ENCODE measurements at regions not wholly inside any gene's neighbourhood (a gene's known extent, or its start where the extent isn't known, plus 50 kb on each side); places are given as distances from the start of the nearest gene placed in this dataset.

GRCh38 chr3:64844558-64844957 lies 156.8 kb upstream of the ADAMTS9 start:
- WGBS, 3 donors = 95 to 98% (median 98%) methylated on average over 2 of the region's 2 CpGs
- no peaks in the 10 kb centered on the region for H3K36me3 ChIP-seq (ENCODE audit: control insufficient read depth in 3 of 3, insufficient read depth in 2 of 3, low read depth in 1 of 3, low read length in 3 of 3)
- H3K27me3 ChIP-seq (ENCODE audit: control insufficient read depth in 3 of 3, insufficient read depth in 3 of 3, low read length in 3 of 3) = no peaks in the 10 kb centered on the region
- DNase-seq = no peak
- H3K4me3 ChIP-seq (ENCODE audit: low read depth in 1 of 3, low read length in 3 of 3) = no peak overlapping the region
- no peak overlapping the region for H3K27ac ChIP-seq (ENCODE audit: low read depth in 1 of 3, low read length in 2 of 3)
- H3K4me1 ChIP-seq (ENCODE audit: control insufficient read depth in 3 of 3, insufficient read depth in 2 of 3, low read depth in 1 of 3, low read length in 2 of 3) = peaks cover 0 to 4% (median 4%) of the 10 kb centered on the region in 3 donors
- no peaks in the 10 kb centered on the region for H3K9me3 ChIP-seq (ENCODE audit: control insufficient read depth in 2 of 2, insufficient read depth in 1 of 2, low read depth in 1 of 2, low read length in 1 of 2)
- no peak for FAIRE-seq

- Histone ChIP-seq H3K27me3 (ENCODE audit: control insufficient read depth in 3 of 3, insufficient read depth in 3 of 3, low read length in 3 of 3) (no peaks in the 10 kb centered on the region), H3K36me3 (ENCODE audit: control insufficient read depth in 3 of 3, insufficient read depth in 2 of 3, low read depth in 1 of 3, low read length in 3 of 3) (no peaks in the 10 kb centered on the region), H3K9me3 (ENCODE audit: control insufficient read depth in 2 of 2, insufficient read depth in 1 of 2, low read depth in 1 of 2, low read length in 1 of 2) (no peaks in the 10 kb centered on the region), H3K4me1 (ENCODE audit: control insufficient read depth in 3 of 3, insufficient read depth in 2 of 3, low read depth in 1 of 3, low read length in 2 of 3) (no peaks in the 10 kb centered on the region), H3K4me3 (ENCODE audit: low read depth in 1 of 3, low read length in 3 of 3) (no peak overlapping the region), H3K27ac (ENCODE audit: low read depth in 1 of 3, low read length in 2 of 3) (no peak overlapping the region)
- FAIRE-seq (no peak), DNase-seq (no peak)
- 28 to 54% (median 31%) methylated on average over 6 of the region's 6 CpGs for WGBS, 3 donors
These were observed 150.4 kb upstream of the ADAMTS9 start for GRCh38 chr3:64837986-64838735.

- no peaks in the 10 kb centered on the region for H3K9me3 ChIP-seq (ENCODE audit: control insufficient read depth in 2 of 2, insufficient read depth in 1 of 2, low read depth in 1 of 2, low read length in 1 of 2)
- no peak overlapping the region for H3K27ac ChIP-seq (ENCODE audit: low read depth in 1 of 3, low read length in 2 of 3)
- no peak for FAIRE-seq
- no peaks in the 10 kb centered on the region for H3K36me3 ChIP-seq (ENCODE audit: control insufficient read depth in 3 of 3, insufficient read depth in 2 of 3, low read depth in 1 of 3, low read length in 3 of 3)
- DNase-seq = no peak
- H3K27me3 ChIP-seq (ENCODE audit: control insufficient read depth in 3 of 3, insufficient read depth in 3 of 3, low read length in 3 of 3) = no peaks in the 10 kb centered on the region
- H3K4me1 ChIP-seq (ENCODE audit: control insufficient read depth in 3 of 3, insufficient read depth in 2 of 3, low read depth in 1 of 3, low read length in 2 of 3) = no peaks in the 10 kb centered on the region
- no peak overlapping the region for H3K4me3 ChIP-seq (ENCODE audit: low read depth in 1 of 3, low read length in 3 of 3)
- WGBS, 3 donors = 62% methylated on average over 2 of the region's 2 CpGs
These were observed 149.4 kb upstream of the ADAMTS9 start for GRCh38 chr3:64837126-64837738.

- H3K36me3 ChIP-seq (ENCODE audit: control insufficient read depth in 3 of 3, insufficient read depth in 2 of 3, low read depth in 1 of 3, low read length in 3 of 3) = no peaks in the 10 kb centered on the region
- H3K4me1 ChIP-seq (ENCODE audit: control insufficient read depth in 3 of 3, insufficient read depth in 2 of 3, low read depth in 1 of 3, low read length in 2 of 3) = no peaks in the 10 kb centered on the region
- DNase-seq = no peak
- H3K27me3 ChIP-seq (ENCODE audit: control insufficient read depth in 3 of 3, insufficient read depth in 3 of 3, low read length in 3 of 3) = no peaks in the 10 kb centered on the region
- no peak for FAIRE-seq
- H3K9me3 ChIP-seq (ENCODE audit: control insufficient read depth in 2 of 2, insufficient read depth in 1 of 2, low read depth in 1 of 2, low read length in 1 of 2) = no peaks in the 10 kb centered on the region
- H3K27ac ChIP-seq (ENCODE audit: low read depth in 1 of 3, low read length in 2 of 3) = no peak overlapping the region
- no peak overlapping the region for H3K4me3 ChIP-seq (ENCODE audit: low read depth in 1 of 3, low read length in 3 of 3)
- 77 to 91% (median 80%) methylated on average over 2 of the region's 2 CpGs for WGBS, 3 donors
These were observed 148.3 kb upstream of the ADAMTS9 start for GRCh38 chr3:64836097-64836496.

GRCh38 chr3:64832098-64832497 lies 144.3 kb upstream of the ADAMTS9 start:
- DNase-seq (no peak), FAIRE-seq (no peak)
- Histone ChIP-seq H3K27me3 (ENCODE audit: control insufficient read depth in 3 of 3, insufficient read depth in 3 of 3, low read length in 3 of 3) (no peaks in the 10 kb centered on the region), H3K9me3 (ENCODE audit: control insufficient read depth in 2 of 2, insufficient read depth in 1 of 2, low read depth in 1 of 2, low read length in 1 of 2) (no peaks in the 10 kb centered on the region), H3K4me3 (ENCODE audit: low read depth in 1 of 3, low read length in 3 of 3) (no peak overlapping the region), H3K27ac (ENCODE audit: low read depth in 1 of 3, low read length in 2 of 3) (no peak overlapping the region), H3K4me1 (ENCODE audit: control insufficient read depth in 3 of 3, insufficient read depth in 2 of 3, low read depth in 1 of 3, low read length in 2 of 3) (peaks cover 0 to 4% (median 0%) of the 10 kb centered on the region in 3 donors), H3K36me3 (ENCODE audit: control insufficient read depth in 3 of 3, insufficient read depth in 2 of 3, low read depth in 1 of 3, low read length in 3 of 3) (no peaks in the 10 kb centered on the region)
- WGBS, 3 donors = 74 to 83% (median 83%) methylated on average over 5 of the region's 5 CpGs

GRCh38 chr3:64830681-64831080 lies 142.9 kb upstream of the ADAMTS9 start:
- DNase-seq (no peak), FAIRE-seq (no peak)
- no peaks in the 10 kb centered on the region for H3K36me3 ChIP-seq (ENCODE audit: control insufficient read depth in 3 of 3, insufficient read depth in 2 of 3, low read depth in 1 of 3, low read length in 3 of 3)
- no peak overlapping the region for H3K27ac ChIP-seq (ENCODE audit: low read depth in 1 of 3, low read length in 2 of 3)
- H3K4me1 ChIP-seq (ENCODE audit: control insufficient read depth in 3 of 3, insufficient read depth in 2 of 3, low read depth in 1 of 3, low read length in 2 of 3) = peaks cover 0 to 4% (median 0%) of the 10 kb centered on the region in 3 donors
- no peak overlapping the region for H3K4me3 ChIP-seq (ENCODE audit: low read depth in 1 of 3, low read length in 3 of 3)
- no peaks in the 10 kb centered on the region for H3K27me3 ChIP-seq (ENCODE audit: control insufficient read depth in 3 of 3, insufficient read depth in 3 of 3, low read length in 3 of 3)
- no peaks in the 10 kb centered on the region for H3K9me3 ChIP-seq (ENCODE audit: control insufficient read depth in 2 of 2, insufficient read depth in 1 of 2, low read depth in 1 of 2, low read length in 1 of 2)
- WGBS, 3 donors = 84 to 93% (median 85%) methylated on average over 4 of the region's 4 CpGs

- 79 to 92% (median 88%) methylated on average over 3 of the region's 3 CpGs for WGBS, 3 donors
- no peak for FAIRE-seq
These were observed 141.5 kb upstream of the ADAMTS9 start for GRCh38 chr3:64829331-64829730.

GRCh38 chr3:64828276-64828675 lies 140.5 kb upstream of the ADAMTS9 start:
- Histone ChIP-seq H3K9me3 (ENCODE audit: control insufficient read depth in 2 of 2, insufficient read depth in 1 of 2, low read depth in 1 of 2, low read length in 1 of 2) (no peaks in the 10 kb centered on the region), H3K4me1 (ENCODE audit: control insufficient read depth in 3 of 3, insufficient read depth in 2 of 3, low read depth in 1 of 3, low read length in 2 of 3) (peaks cover 0 to 4% (median 0%) of the 10 kb centered on the region in 3 donors), H3K4me3 (ENCODE audit: low read depth in 1 of 3, low read length in 3 of 3) (no peak overlapping the region), H3K36me3 (ENCODE audit: control insufficient read depth in 3 of 3, insufficient read depth in 2 of 3, low read depth in 1 of 3, low read length in 3 of 3) (no peaks in the 10 kb centered on the region), H3K27me3 (ENCODE audit: control insufficient read depth in 3 of 3, insufficient read depth in 3 of 3, low read length in 3 of 3) (no peaks in the 10 kb centered on the region), H3K27ac (ENCODE audit: low read depth in 1 of 3, low read length in 2 of 3) (no peak overlapping the region)
- DNase-seq (no peak), FAIRE-seq (no peak)

More at GRCh38 chr3:64829331-64829730, 141.5 kb upstream of the ADAMTS9 start:
- Histone ChIP-seq H3K4me1 (ENCODE audit: control insufficient read depth in 3 of 3, insufficient read depth in 2 of 3, low read depth in 1 of 3, low read length in 2 of 3) (peaks cover 0 to 4% (median 0%) of the 10 kb centered on the region in 3 donors), H3K36me3 (ENCODE audit: control insufficient read depth in 3 of 3, insufficient read depth in 2 of 3, low read depth in 1 of 3, low read length in 3 of 3) (no peaks in the 10 kb centered on the region), H3K4me3 (ENCODE audit: low read depth in 1 of 3, low read length in 3 of 3) (no peak overlapping the region), H3K9me3 (ENCODE audit: control insufficient read depth in 2 of 2, insufficient read depth in 1 of 2, low read depth in 1 of 2, low read length in 1 of 2) (no peaks in the 10 kb centered on the region), H3K27me3 (ENCODE audit: control insufficient read depth in 3 of 3, insufficient read depth in 3 of 3, low read length in 3 of 3) (no peaks in the 10 kb centered on the region), H3K27ac (ENCODE audit: low read depth in 1 of 3, low read length in 2 of 3) (no peak overlapping the region)
- no peak for DNase-seq

Measured in small intestine (tissue), 7 donors.